SKM-1 treated with dmso at 0.1 percent for 144 hours (cell line): ENCODE measurements at regions not wholly inside any gene's neighbourhood (a gene's known extent, or its start where the extent isn't known, plus 50 kb on each side); places are given as distances from the start of the nearest gene placed in this dataset.

ENCODE experiments used
- DNase-seq: peaks from one replicate; lab custom pipeline; 2025; ENCODE audit not compliant: unreplicated experiment; lab: John Stamatoyannopoulos, UW

- no peak for DNase-seq
Measured at GRCh38 chr3:76668653-76669052, 371.2 kb upstream of the ROBO2 start.

GRCh38 chr3:76669322-76669721 is 370.6 kb upstream of the ROBO2 start:
- DNase-seq = no peak

GRCh38 chr3:76673171-76673570 is 366.7 kb upstream of the ROBO2 start:
- no peak for DNase-seq

- no peak for DNase-seq
Measured at GRCh38 chr3:76679541-76679940, 360.4 kb upstream of the ROBO2 start.

- no peak for DNase-seq
Measured at GRCh38 chr3:76683256-76683655, 356.6 kb upstream of the ROBO2 start.

GRCh38 chr3:76684946-76685345 is 355.0 kb upstream of the ROBO2 start:
- no peak for DNase-seq

- DNase-seq = no peak
Measured at GRCh38 chr3:76685858-76686257, 354.0 kb upstream of the ROBO2 start.

GRCh38 chr3:76687019-76687418 is 352.9 kb upstream of the ROBO2 start:
- DNase-seq = no peak

- DNase-seq = no peak
Measured at GRCh38 chr3:76694063-76694462, 345.8 kb upstream of the ROBO2 start.

GRCh38 chr3:76698136-76698706 is 341.7 kb upstream of the ROBO2 start:
- DNase-seq = no peak

GRCh38 chr3:76699846-76700245 is 340.1 kb upstream of the ROBO2 start:
- DNase-seq = no peak

GRCh38 chr3:76700323-76700722 is 339.6 kb upstream of the ROBO2 start:
- DNase-seq = no peak

- DNase-seq = no peak
Measured at GRCh38 chr3:76702676-76703075, 337.2 kb upstream of the ROBO2 start.

GRCh38 chr3:76715426-76715825 is 324.5 kb upstream of the ROBO2 start:
- no peak for DNase-seq

- DNase-seq = no peak
Measured at GRCh38 chr3:76723366-76723765, 316.5 kb upstream of the ROBO2 start.

GRCh38 chr3:76724075-76724474 is 315.8 kb upstream of the ROBO2 start:
- DNase-seq = no peak

GRCh38 chr3:76724706-76725105 is 315.2 kb upstream of the ROBO2 start:
- no peak for DNase-seq

GRCh38 chr3:76726034-76726433 is 313.9 kb upstream of the ROBO2 start:
- DNase-seq = no peak

GRCh38 chr3:76728426-76728825 is 311.5 kb upstream of the ROBO2 start:
- no peak for DNase-seq

GRCh38 chr3:76731471-76731870 is 308.4 kb upstream of the ROBO2 start:
- DNase-seq = no peak

- DNase-seq = no peak
Measured at GRCh38 chr3:76733073-76733759, 306.7 kb upstream of the ROBO2 start.

- no peak for DNase-seq
Measured at GRCh38 chr3:76735152-76735551, 304.7 kb upstream of the ROBO2 start.

GRCh38 chr3:76753599-76753998 is 286.3 kb upstream of the ROBO2 start:
- no peak for DNase-seq
